ENCODE measurements at regions not wholly inside any gene's neighbourhood (a gene's known extent, or its start where the extent isn't known, plus 50 kb on each side); places are given as distances from the start of the nearest gene placed in this dataset.

DNA sequence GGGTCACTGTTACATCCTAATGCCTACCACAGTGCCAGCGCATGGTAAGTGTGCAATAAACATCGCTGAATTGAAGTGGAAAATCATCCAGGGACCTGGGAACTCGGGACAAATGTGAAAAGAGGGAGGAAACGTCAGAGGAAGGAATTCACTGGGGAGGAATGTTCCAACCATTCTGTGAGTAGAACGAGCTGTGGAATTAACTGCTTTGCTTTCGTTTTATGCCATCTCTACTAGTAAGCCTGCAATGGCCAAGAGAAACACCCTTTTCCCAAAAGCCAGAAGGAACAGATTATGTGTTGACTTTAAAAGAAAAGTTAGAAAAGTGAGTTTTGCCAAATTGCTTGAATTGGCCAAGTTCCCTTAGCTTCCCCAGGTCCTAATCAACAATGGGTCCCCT, 1044.9 kb downstream of the TYW1 start:
- no peak for DNase-seq
- Histone ChIP-seq H3K23ac (ENCODE audit: low read depth, low read length) (no peak overlapping the region), H4K8ac (ENCODE audit: low read depth in 2 of 2, low read length in 2 of 2) (no peak overlapping the region), H3K4ac (ENCODE audit: low read depth, low read length) (no peak overlapping the region), H3K36me3 (ENCODE audit: control insufficient read depth, insufficient read depth, low read length) (no peaks in the 10 kb centered on the region), H2AK5ac (ENCODE audit: low read depth, low read length) (no peak overlapping the region), H3K9ac (ENCODE audit: low read depth, low read length) (no peak overlapping the region), H3K4me2 (ENCODE audit: low read depth, low read length) (no peak overlapping the region), H3K9me1 (ENCODE audit: insufficient read depth, low read length) (no peaks in the 10 kb centered on the region), H2AK9ac (replicated peaks; ENCODE audit: low read depth, low read length, poor library complexity) (no peak overlapping the region), H3K4me3 (ENCODE audit: insufficient read depth, low read depth, low read length) (no peak overlapping the region), H3K56ac (ENCODE audit: extremely low read depth, insufficient read depth, low read length) (no peak overlapping the region), H3K4me1 (ENCODE audit: control insufficient read depth, insufficient read depth, low read length) (no peaks in the 10 kb centered on the region), H2BK15ac (ENCODE audit: low read depth, low read length) (no peak overlapping the region), H3K18ac (ENCODE audit: low read depth, low read length) (no peak overlapping the region), H3K27me3 (ENCODE audit: control insufficient read depth, insufficient read depth, low read length) (no peaks in the 10 kb centered on the region), H3K79me1 (ENCODE audit: low read depth in 1 of 2, low read length in 2 of 2) (no peaks in the 10 kb centered on the region), H3K9me3 (ENCODE audit: control insufficient read depth, insufficient read depth, low read length) (peaks cover 11% of the 10 kb centered on the region), H4K5ac (ENCODE audit: low read depth, low read length) (no peak overlapping the region), H2BK120ac (ENCODE audit: low read depth, low read length) (no peak overlapping the region), H2BK20ac (ENCODE audit: low read depth, low read length) (no peak overlapping the region), H3K27ac (ENCODE audit: insufficient read depth, low read length) (no peak overlapping the region), H4K91ac (ENCODE audit: insufficient read depth, low read depth, low read length) (no peak overlapping the region), H2BK5ac (ENCODE audit: low read depth, low read length, poor library complexity, severe bottlenecking) (no peak overlapping the region), H3K14ac (replicated peaks; ENCODE audit: low read depth, low read length) (no peak overlapping the region), H4K20me1 (ENCODE audit: insufficient read depth, low read length) (no peaks in the 10 kb centered on the region), H2AFZ (replicated peaks; ENCODE audit: low read length, poor library complexity) (no peak overlapping the region)
- in situ Hi-C loops (cut with MboI; ENCODE audit: low sequenced_read_pairs) (no loop called here), intact Hi-C loops (cut with micrococcal nuclease) (no loop called here), dilution Hi-C loops (cut with HindIII; ENCODE audit: low sequenced_read_pairs, unreplicated experiment) (no loop called here)
- TF ChIP-seq NFE2L2 (IDR thresholded peaks at IDR 0.05; ENCODE audit: low read depth, low read length) (no peak), CEBPB (IDR thresholded peaks at IDR 0.05; ENCODE audit: low read depth, low read length) (no peak), RAD21 (IDR thresholded peaks at IDR 0.05; ENCODE audit: low read length) (no peak), CHD1 (IDR thresholded peaks at IDR 0.05; ENCODE audit: low read depth, low read length) (no peak), MXI1 (IDR thresholded peaks at IDR 0.05; ENCODE audit: borderline replicate concordance, low read depth, low read length) (no peak), RFX5 (IDR thresholded peaks at IDR 0.05; ENCODE audit: low read depth, low read length) (no peak), FOS (IDR thresholded peaks at IDR 0.05; ENCODE audit: low read depth, low read length) (no peak), RCOR1 (IDR thresholded peaks at IDR 0.05; ENCODE audit: insufficient replicate concordance, low read length) (no peak), POLR2A (IDR thresholded peaks at IDR 0.05; ENCODE audit: low read depth, low read length) (no peak), MAZ (IDR thresholded peaks at IDR 0.05; ENCODE audit: borderline replicate concordance, low read depth, low read length) (no peak), MAFK (IDR thresholded peaks at IDR 0.05; ENCODE audit: low read depth, low read length) (no peak), BHLHE40 (IDR thresholded peaks at IDR 0.05; ENCODE audit: low read depth, low read length) (no peak)
- TF ChIP-seq, protein P1, sequence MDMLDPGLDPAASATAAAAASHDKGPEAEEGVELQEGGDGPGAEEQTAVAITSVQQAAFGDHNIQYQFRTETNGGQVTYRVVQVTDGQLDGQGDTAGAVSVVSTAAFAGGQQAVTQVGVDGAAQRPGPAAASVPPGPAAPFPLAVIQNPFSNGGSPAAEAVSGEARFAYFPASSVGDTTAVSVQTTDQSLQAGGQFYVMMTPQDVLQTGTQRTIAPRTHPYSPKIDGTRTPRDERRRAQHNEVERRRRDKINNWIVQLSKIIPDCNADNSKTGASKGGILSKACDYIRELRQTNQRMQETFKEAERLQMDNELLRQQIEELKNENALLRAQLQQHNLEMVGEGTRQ (IDR thresholded peaks at IDR 0.05; ENCODE audit: low read depth, low read length): no peak
- TF ChIP-seq, protein P2, sequence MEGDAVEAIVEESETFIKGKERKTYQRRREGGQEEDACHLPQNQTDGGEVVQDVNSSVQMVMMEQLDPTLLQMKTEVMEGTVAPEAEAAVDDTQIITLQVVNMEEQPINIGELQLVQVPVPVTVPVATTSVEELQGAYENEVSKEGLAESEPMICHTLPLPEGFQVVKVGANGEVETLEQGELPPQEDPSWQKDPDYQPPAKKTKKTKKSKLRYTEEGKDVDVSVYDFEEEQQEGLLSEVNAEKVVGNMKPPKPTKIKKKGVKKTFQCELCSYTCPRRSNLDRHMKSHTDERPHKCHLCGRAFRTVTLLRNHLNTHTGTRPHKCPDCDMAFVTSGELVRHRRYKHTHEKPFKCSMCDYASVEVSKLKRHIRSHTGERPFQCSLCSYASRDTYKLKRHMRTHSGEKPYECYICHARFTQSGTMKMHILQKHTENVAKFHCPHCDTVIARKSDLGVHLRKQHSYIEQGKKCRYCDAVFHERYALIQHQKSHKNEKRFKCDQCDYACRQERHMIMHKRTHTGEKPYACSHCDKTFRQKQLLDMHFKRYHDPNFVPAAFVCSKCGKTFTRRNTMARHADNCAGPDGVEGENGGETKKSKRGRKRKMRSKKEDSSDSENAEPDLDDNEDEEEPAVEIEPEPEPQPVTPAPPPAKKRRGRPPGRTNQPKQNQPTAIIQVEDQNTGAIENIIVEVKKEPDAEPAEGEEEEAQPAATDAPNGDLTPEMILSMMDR (conservative IDR thresholded peaks at IDR 0.05; ENCODE audit: low read depth, low read length): no peak
- TF ChIP-seq, protein P3, sequence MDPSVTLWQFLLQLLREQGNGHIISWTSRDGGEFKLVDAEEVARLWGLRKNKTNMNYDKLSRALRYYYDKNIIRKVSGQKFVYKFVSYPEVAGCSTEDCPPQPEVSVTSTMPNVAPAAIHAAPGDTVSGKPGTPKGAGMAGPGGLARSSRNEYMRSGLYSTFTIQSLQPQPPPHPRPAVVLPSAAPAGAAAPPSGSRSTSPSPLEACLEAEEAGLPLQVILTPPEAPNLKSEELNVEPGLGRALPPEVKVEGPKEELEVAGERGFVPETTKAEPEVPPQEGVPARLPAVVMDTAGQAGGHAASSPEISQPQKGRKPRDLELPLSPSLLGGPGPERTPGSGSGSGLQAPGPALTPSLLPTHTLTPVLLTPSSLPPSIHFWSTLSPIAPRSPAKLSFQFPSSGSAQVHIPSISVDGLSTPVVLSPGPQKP (IDR thresholded peaks at IDR 0.05; ENCODE audit: borderline replicate concordance, low read depth, low read length): no peak
- ChIA-PET POLR2A (ENCODE audit: unreplicated experiment) (no interaction called here), CTCF (no interaction called here)
- ATAC-seq (ENCODE audit: low read depth): no peak
- 0% methylated on average over 1 of the region's 6 CpGs; no CpG with 5 or more reads in 1 of the 2 experiments for WGBS, 2 experiments (ENCODE audit: extremely low coverage in 2 of 2, insufficient read length in 1 of 2)
- BruUV-seq (replicated peaks): no TSS peak

Data from IMR-90 (cell line).